ENCODE measurements at regions not wholly inside any gene's neighbourhood (a gene's known extent, or its start where the extent isn't known, plus 50 kb on each side); places are given as distances from the start of the nearest gene placed in this dataset.

DNA sequence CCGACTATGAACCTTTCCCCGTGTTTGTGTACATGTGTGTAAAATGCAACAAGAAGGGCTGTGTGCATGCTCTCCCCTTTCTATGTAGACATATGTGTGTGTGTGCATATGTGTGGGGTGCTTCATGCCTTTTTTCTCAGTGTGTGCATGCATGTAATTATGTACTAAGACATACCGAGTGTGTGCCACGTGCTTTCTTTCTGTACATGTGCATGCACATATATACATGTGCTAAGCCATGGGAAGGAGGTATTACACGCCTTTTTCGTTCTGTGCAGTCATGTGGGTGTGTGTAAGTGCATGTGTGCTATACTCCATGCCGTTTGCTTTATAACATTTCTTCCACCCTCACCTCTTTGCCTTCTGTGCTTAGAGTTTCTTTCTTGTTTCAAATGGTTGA is 544.3 kb downstream of the TNS3 start:
- H3K36me3 Mint-ChIP-seq = no peaks in the 10 kb centered on the region
- H3K4me1 Mint-ChIP-seq = no peaks in the 10 kb centered on the region
- no peak overlapping the region for H3K4me3 Mint-ChIP-seq
- DNase-seq (ENCODE audit: low spot score in 2 of 2) (no peak), ATAC-seq (no peak)
- H3K9me3 Mint-ChIP-seq = peaks cover 7% of the 10 kb centered on the region
- H3K27ac Mint-ChIP-seq = no peak overlapping the region

DNA sequence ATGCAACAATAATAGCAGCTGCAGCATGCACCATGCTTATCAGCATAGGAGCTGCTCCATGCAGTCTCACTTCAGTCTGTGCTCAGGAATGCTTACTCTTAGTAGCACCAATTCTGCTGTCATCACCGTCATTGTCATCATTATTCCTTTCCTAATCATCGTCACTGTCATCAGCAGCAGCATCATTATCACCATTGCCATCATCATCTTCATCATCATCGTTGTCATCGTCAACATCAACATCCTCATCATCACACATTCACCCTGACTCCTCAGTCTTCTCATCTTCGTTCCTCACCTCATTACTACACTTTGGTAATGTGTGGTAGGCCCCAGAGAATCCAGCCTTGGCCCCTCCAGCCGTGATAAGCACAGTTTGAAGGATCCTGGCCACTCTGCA is 545.0 kb downstream of the TNS3 start:
- ATAC-seq = no peak
- Mint-ChIP-seq H3K36me3 (no peaks in the 10 kb centered on the region), H3K4me3 (no peak overlapping the region), H3K9me3 (peaks cover 7% of the 10 kb centered on the region), H3K27ac (no peak overlapping the region), H3K4me1 (no peaks in the 10 kb centered on the region)
- no peak for DNase-seq (ENCODE audit: low spot score in 2 of 2)

DNA sequence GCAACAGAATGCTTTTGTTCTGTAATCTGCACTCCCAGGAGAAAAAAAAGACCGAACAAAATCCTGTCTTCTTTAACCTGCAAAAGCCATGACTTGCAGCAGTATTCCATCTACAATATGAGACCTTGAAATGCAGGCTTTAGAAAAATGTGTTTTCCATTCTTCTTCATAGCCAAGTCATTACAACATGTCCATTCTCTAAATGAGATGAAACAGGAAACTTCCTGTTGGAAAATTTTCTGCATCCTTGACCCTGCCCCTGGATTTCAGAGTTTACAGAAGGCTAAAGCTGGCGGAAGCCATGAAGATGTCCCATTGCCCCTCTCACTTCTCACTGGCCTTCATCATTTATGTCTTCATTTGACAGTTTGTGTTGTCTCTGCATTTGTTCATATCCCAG is 546.4 kb downstream of the TNS3 start:
- H3K4me1 Mint-ChIP-seq = no peaks in the 10 kb centered on the region
- ATAC-seq = no peak
- H3K4me3 Mint-ChIP-seq = no peak overlapping the region
- H3K36me3 Mint-ChIP-seq = no peaks in the 10 kb centered on the region
- no peak for DNase-seq (ENCODE audit: low spot score in 2 of 2)
- H3K27ac Mint-ChIP-seq = no peak overlapping the region
- peaks cover 11% of the 10 kb centered on the region for H3K9me3 Mint-ChIP-seq

DNA sequence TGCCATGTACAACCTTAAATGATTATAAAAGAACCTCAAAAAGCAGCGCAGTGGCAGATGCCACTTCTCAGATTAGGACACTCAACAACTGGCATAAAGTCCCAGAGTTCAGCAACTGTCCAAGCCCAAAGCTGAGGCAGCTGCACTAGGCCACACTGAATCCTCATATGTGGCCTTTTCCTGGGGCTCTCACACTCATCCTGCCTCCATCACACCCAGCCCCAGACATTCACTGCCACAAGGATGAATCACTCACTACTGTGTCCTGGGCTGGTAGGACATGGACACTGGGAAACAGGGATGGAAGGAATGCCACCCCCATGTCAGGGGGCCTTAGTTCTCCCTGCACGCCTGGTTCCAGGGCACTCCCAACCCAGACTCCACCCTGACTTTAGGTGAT is 547.7 kb downstream of the TNS3 start:
- H3K9me3 Mint-ChIP-seq = peaks cover 13% of the 10 kb centered on the region
- no peaks in the 10 kb centered on the region for H3K36me3 Mint-ChIP-seq
- DNase-seq (ENCODE audit: low spot score in 2 of 2) (no peak), ATAC-seq (no peak)
- no peak overlapping the region for H3K27ac Mint-ChIP-seq
- no peak overlapping the region for H3K4me3 Mint-ChIP-seq
- no peaks in the 10 kb centered on the region for H3K4me1 Mint-ChIP-seq

DNA sequence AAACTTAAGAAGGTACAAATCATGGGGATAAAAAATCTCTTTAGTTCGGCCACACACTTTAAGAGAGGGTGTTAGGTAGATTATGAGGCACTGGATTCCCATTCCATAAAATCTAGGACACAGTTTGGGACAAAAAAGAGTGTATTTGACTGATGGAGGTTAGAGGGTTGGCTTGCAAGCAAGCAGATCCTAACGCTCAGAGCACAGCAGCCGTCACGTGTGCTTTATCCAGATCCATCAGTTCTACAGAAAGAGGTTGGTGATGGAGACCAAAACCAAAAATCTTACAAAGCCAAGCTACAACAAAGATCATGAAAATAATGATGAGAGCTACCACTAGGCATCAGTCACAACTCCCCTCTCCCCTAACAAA is 549.4 kb downstream of the TNS3 start:
- Mint-ChIP-seq H3K4me3 (no peak overlapping the region), H3K9me3 (peaks cover 15% of the 10 kb centered on the region), H3K36me3 (no peaks in the 10 kb centered on the region), H3K27ac (no peak overlapping the region), H3K4me1 (no peaks in the 10 kb centered on the region)
- no peak for ATAC-seq
- DNase-seq (ENCODE audit: low spot score in 2 of 2) = no peak

DNA sequence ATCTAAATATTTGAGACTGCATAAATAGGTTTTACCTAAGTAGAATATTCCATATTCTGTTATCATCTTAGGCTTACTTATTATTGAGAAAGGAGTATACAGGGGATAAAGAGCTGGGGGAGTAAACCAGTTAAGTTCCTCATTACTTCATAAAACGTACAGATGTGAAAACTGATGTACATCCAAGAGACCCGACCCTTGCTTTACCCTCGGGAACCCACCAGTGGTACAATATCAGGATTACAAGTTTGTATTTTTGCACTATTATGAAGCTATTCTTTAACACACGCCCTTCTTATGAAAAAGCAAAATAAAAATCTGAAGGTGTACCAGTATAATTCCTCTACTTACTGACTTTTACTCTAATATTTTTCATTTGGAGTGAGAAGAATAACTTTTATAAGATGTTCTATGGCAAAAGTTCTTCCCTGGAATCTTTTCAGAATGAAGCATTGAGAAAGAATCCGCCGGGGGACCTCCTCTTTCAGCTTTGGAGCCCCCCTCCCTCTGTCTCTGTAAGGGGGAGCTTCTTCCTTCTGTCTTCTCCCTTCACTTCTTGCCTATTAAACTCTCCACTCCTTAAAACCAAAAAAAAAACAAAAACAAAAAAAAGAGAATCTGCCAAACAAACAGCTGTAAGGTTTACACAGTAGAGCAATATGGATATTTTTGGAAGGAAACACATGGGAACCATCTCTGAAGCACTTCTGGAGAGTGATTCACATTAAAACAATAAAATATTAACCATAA is 550.0 kb downstream of the TNS3 start:
- Mint-ChIP-seq H3K4me3 (no peak overlapping the region), H3K4me1 (no peaks in the 10 kb centered on the region), H3K36me3 (no peaks in the 10 kb centered on the region), H3K9me3 (peaks cover 13% of the 10 kb centered on the region), H3K27ac (no peak overlapping the region)
- DNase-seq (ENCODE audit: low spot score in 2 of 2) (no peak), ATAC-seq (no peak)

DNA sequence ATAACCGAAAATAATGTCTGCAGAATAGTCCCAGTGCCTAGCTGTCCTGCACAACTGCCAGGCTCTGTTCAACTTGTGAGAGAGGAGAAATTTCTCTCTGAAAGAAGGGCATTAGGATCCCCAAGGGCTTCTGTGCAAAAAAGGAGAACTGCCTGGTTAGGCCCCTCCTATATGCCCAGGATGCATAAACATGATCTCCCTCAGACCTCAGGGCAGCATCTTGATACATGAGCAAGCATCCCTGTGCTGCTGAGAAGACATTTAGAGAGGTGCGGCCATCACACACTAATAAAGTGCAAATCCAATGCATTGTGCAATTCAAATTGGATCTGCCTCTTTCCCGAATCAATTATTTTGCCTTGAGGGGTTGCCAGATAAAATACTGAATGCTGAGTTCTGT is 553.6 kb downstream of the TNS3 start:
- H3K4me1 Mint-ChIP-seq = no peaks in the 10 kb centered on the region
- no peaks in the 10 kb centered on the region for H3K36me3 Mint-ChIP-seq
- ATAC-seq = no peak
- DNase-seq (ENCODE audit: low spot score in 2 of 2) = no peak
- H3K4me3 Mint-ChIP-seq = no peak overlapping the region
- H3K9me3 Mint-ChIP-seq = peaks cover 8% of the 10 kb centered on the region
- no peak overlapping the region for H3K27ac Mint-ChIP-seq

DNA sequence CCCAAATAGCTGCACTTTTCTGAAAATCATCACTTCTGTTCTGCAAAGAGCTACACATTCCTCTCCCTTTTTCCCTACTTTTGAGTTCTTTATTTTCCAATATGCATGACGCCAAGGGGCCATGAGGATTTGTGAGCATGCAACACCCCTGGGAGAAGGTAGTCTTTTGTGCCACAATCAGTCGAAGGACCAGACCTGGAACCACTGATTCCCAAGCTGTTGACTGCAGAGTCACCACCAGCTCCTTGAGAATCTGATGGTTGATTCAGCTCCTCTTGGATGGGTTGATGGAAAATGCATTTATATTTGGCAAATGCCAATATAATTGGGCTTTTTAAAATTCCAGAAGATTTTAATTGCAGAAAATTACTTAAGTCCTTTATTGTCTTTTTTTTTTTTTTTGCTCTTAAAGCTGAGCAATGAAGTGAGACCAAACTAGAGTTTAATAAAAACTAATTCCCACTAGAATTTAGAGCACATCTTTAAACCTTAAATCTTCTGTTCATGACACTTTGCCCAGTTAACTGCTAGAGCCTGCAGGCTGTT is 554.1 kb downstream of the TNS3 start:
- Mint-ChIP-seq H3K4me3 (no peak overlapping the region), H3K36me3 (no peaks in the 10 kb centered on the region), H3K4me1 (no peaks in the 10 kb centered on the region), H3K9me3 (peaks cover 8% of the 10 kb centered on the region), H3K27ac (no peak overlapping the region)
- DNase-seq (ENCODE audit: low spot score in 2 of 2) (no peak), ATAC-seq (no peak)

DNA sequence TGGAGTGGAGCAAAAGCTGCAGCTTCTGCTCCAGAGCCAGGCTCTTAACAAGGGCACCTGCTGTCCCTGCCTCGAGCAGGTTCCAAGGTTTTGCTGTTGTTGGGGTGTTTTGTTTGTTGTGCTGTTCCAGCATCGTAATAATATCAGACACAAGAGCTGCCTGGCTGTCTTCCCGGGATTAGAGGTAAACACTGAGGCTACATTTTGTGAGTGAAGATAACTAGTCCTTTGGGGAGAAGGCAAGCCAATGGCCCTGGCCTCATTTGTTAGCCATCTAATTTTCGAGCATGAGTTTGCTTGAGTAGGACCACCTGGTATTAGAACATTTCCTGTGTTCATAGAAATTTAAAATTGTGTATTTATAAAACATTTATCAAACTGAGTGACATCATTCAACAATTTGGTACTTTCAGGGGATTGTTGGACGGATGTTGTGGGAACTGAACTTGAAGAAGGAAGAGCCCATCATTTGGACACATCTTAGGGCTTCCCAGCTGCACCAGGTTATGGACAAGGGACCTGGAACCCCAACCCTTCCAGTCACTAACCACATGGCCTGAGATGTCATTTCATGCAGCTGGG is 555.0 kb downstream of the TNS3 start:
- Mint-ChIP-seq H3K27ac (no peak overlapping the region), H3K4me3 (no peak overlapping the region), H3K4me1 (no peaks in the 10 kb centered on the region), H3K36me3 (no peaks in the 10 kb centered on the region), H3K9me3 (peaks cover 8% of the 10 kb centered on the region)
- DNase-seq (ENCODE audit: low spot score in 2 of 2) (no peak), ATAC-seq (no peak)

DNA sequence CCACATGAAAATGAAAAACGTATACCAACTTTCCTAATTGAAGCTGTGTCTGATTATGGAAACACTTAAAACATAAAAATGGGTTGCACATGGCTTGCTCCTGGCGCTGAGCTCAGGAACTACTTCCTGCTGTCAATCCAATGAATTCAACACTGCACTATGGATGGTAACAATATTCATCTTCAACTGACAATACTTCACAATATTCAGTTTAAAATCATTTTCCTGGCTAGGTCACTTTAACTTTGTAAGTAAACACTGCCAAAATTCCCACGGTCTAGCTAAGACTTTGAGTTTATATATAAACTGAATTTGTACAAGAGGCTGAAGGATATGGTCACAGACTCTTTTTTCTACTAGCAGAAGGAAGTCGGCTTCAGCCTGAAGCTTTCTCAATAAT is 556.9 kb downstream of the TNS3 start:
- no peak overlapping the region for H3K4me3 Mint-ChIP-seq
- ATAC-seq = no peak
- H3K36me3 Mint-ChIP-seq = no peaks in the 10 kb centered on the region
- H3K9me3 Mint-ChIP-seq = peaks cover 13% of the 10 kb centered on the region
- H3K4me1 Mint-ChIP-seq = no peaks in the 10 kb centered on the region
- DNase-seq (ENCODE audit: low spot score in 2 of 2) = no peak
- H3K27ac Mint-ChIP-seq = no peak overlapping the region

DNA sequence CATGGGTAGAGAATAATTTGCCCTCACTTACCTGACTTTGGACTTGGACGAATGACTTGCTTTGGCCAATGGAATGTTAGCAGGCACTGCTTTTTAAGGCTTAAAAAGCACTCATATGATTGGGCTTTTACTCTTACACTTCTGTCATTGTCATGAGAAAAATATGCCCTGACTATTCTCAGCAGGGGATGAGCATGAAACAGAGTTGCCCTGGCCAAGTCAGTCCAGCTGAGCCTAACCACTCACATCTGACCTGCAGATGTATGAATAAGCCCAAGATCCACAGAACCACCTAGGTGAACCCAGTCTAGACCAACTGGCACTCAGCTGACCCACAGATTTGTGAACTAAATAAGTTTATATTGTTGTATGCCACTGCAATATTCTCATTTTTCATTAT is 573.5 kb downstream of the TNS3 start:
- Mint-ChIP-seq H3K36me3 (no peaks in the 10 kb centered on the region), H3K4me1 (no peaks in the 10 kb centered on the region), H3K27ac (no peak overlapping the region), H3K4me3 (no peak overlapping the region), H3K9me3 (peaks cover 11% of the 10 kb centered on the region)
- no peak for DNase-seq (ENCODE audit: low spot score in 2 of 2)
- ATAC-seq = no peak

DNA sequence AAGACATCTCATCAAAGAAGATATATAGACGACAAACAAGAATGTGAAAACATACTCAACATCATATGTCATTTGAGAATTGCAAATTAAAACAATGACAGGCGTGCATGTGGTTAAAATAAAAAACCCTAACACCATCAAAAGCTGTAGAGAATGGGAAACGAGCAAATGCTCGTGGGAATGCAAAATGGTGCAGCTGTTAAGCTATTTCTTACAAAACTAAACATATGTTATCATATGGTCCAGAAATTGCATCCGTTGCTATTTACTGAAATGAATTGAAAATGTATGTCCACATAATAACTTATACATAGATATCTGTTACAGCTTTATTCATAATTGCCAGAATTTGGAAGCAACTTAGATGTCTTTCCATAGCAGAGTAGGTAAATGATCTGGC is 574.4 kb downstream of the TNS3 start:
- Mint-ChIP-seq H3K4me3 (no peak overlapping the region), H3K27ac (no peak overlapping the region), H3K9me3 (peaks cover 11% of the 10 kb centered on the region), H3K36me3 (no peaks in the 10 kb centered on the region), H3K4me1 (no peaks in the 10 kb centered on the region)
- ATAC-seq = no peak
- DNase-seq (ENCODE audit: low spot score in 2 of 2) = no peak

DNA sequence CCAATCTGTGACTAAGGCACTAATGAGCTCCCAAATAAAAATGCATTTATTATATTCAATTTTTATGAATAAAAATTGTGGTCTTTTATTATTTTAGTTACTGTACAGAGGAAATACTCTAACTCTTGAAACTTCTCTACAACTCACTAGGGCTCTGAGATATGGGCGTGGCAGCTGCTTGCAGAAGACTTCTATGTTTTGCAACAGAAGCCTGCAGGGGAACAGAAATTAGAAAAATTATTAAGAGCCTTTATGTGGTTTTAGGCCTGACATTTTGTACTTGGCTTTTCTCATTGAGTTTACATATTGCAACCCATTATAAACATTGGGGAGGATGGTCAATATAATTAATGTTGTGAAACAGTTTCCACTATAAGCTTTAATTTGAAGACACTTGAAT is 581.4 kb downstream of the TNS3 start:
- Mint-ChIP-seq H3K27ac (no peak overlapping the region), H3K4me3 (no peak overlapping the region), H3K9me3 (peaks cover 5% of the 10 kb centered on the region), H3K36me3 (no peaks in the 10 kb centered on the region), H3K4me1 (no peaks in the 10 kb centered on the region)
- ATAC-seq = no peak
- no peak for DNase-seq (ENCODE audit: low spot score in 2 of 2)

DNA sequence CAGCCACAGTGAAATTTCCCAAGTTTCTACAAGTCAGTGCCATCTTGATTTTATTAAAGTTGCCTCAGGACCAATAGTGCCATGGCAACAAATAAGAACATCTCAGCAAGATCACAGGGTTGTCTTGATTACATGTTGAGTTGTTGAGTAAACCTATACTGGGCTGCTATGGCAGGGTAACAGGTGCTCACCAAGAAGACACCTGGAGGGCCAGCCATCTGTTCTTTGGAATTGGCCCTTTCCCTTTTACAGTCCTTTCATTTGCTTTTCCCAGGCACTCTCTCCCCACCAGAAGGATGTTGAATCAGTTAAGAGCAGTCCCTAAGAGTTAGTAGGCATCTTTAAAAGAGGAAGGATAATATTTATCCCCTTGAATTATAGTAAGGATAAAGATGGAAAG is 582.0 kb downstream of the TNS3 start:
- no peak overlapping the region for H3K27ac Mint-ChIP-seq
- ATAC-seq = no peak
- H3K4me1 Mint-ChIP-seq = no peaks in the 10 kb centered on the region
- H3K9me3 Mint-ChIP-seq = peaks cover 3% of the 10 kb centered on the region
- H3K36me3 Mint-ChIP-seq = no peaks in the 10 kb centered on the region
- H3K4me3 Mint-ChIP-seq = no peak overlapping the region
- DNase-seq (ENCODE audit: low spot score in 2 of 2) = no peak

DNA sequence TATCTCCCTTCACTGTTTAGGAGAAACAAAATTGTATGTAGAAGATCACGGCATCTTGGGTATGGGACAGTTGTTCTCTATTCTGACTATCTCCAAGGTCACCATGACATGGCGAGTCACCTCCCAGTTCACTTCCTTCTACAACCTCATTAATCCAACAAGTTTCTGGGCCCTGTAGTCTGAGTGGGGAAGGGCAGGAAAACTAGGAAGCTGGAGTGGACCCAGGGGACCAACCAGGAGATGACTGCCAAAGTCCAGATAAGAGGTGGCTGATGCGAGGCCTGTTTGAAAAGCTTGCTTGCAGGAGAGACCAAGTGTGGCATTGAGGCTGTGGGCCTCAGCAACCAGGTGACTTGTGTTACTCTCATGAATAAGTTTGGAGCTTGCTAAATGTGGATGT is 584.9 kb downstream of the TNS3 start:
- ATAC-seq (no peak), DNase-seq (ENCODE audit: low spot score in 2 of 2) (no peak)
- no peaks in the 10 kb centered on the region for H3K9me3 Mint-ChIP-seq
- H3K27ac Mint-ChIP-seq = no peak overlapping the region
- H3K36me3 Mint-ChIP-seq = no peaks in the 10 kb centered on the region
- no peak overlapping the region for H3K4me3 Mint-ChIP-seq
- no peaks in the 10 kb centered on the region for H3K4me1 Mint-ChIP-seq

DNA sequence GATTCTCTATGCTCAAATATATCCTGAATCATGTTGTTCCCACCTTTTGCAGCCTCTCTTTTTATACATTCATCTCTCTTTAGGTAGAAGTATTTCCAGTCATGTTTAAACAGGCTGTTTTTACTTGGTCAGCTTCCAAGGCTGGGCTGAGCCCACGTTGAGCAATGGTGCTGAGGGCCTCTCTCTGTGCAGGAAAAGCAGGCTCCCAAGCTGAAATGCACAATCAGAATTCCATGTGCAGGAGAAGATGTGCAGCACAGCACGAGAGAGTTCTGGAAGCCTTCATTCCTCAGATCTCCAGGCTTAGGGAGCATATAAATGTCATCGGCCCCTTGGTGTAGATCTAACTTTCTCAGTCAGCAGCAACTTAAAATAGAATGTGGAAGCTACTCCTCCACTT is 588.5 kb downstream of the TNS3 start:
- no peaks in the 10 kb centered on the region for H3K36me3 Mint-ChIP-seq
- no peak overlapping the region for H3K27ac Mint-ChIP-seq
- no peaks in the 10 kb centered on the region for H3K9me3 Mint-ChIP-seq

More for the DNA sequence above, 588.5 kb downstream of the TNS3 start:
- DNase-seq (ENCODE audit: low spot score in 2 of 2) = no peak
- no peaks in the 10 kb centered on the region for H3K4me1 Mint-ChIP-seq
- ATAC-seq = no peak
- H3K4me3 Mint-ChIP-seq = no peak overlapping the region
